ENCODE measurements at regions not wholly inside any gene's neighbourhood (a gene's known extent, or its start where the extent isn't known, plus 50 kb on each side); places are given as distances from the start of the nearest gene placed in this dataset.

DNA sequence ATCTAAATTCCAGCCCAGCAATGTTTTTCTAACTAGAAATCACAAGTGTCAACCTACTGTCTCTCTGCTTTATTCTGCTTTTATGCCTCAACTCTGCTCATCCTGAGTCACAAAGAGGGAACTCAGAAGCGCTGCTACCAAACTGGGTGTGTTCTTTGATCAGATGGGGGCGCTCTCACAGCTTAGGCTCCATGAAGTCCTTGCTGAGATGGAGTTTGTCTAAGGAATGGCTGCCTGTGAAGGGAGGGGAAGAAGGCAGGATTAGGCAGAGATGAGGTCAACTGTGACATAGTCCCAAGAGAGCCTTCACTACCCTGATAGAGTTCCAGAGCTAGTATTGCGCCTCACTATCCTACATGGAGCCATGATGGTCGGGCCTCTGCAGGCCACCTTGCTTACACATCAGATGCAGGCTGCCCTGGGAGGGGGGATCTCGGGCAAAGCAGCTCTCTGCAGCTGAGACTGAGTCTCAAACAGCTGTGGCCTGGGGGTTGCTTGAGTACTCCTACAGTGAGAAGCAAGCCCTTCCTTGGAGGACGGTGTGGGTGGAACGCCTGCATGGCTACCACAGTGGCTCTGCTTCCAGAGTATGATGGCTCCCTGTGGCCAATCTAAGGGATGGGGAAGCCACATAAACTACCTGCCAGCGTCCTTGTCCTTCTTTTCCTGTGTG, 219.9 kb downstream of the CCNG2 start:
- no peaks in the 10 kb centered on the region for H3K9me3 ChIP-seq
- intact Hi-C loops (cut with DNase I) = no loop called here
- H3K36me3 ChIP-seq (replicated peaks in 1 of 2; ENCODE audit: insufficient read depth in 1 of 2, low read depth in 2 of 2) = no peaks in the 10 kb centered on the region
- WGBS, 2 donors = 70 to 72% methylated on average over 6 to 8 of the region's 8 CpGs
- DNase-seq = no peak
- no peak for ATAC-seq
- H3K4me3 ChIP-seq = no peak overlapping the region
- no peak for TF ChIP-seq POLR2A (IDR thresholded peaks at IDR 0.05)
- no peaks in the 10 kb centered on the region for H3K27me3 ChIP-seq
- no peaks in the 10 kb centered on the region for H3K4me1 ChIP-seq
- no peak overlapping the region for H3K27ac ChIP-seq

DNA sequence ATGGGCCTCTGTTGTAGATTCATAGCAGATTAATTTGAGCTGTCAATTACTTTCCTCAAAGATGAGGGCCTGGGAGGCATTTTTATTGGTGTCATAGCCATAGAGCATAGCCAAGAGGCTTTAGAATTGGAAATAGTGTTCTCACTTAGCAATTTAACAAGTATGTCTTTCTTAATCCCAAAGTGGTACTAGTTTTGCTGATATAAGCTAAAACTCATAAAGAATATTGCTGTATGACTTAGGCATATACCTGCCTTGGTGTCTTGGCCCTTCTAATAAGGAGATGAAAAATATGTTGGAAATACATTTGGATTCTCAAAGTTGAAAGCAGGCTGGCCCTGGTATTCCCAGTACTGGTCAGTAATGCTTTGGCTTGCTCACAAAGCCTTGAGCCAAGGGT, 221.5 kb upstream of the CXCL13 start:
- no peaks in the 10 kb centered on the region for H3K27me3 ChIP-seq
- DNase-seq (no peak), ATAC-seq (no peak)
- H3K4me3 ChIP-seq = no peak overlapping the region
- no peak overlapping the region for H3K27ac ChIP-seq
- no peaks in the 10 kb centered on the region for H3K9me3 ChIP-seq
- TF ChIP-seq POLR2A (IDR thresholded peaks at IDR 0.05) = no peak
- TF ChIP-seq, protein P1, sequence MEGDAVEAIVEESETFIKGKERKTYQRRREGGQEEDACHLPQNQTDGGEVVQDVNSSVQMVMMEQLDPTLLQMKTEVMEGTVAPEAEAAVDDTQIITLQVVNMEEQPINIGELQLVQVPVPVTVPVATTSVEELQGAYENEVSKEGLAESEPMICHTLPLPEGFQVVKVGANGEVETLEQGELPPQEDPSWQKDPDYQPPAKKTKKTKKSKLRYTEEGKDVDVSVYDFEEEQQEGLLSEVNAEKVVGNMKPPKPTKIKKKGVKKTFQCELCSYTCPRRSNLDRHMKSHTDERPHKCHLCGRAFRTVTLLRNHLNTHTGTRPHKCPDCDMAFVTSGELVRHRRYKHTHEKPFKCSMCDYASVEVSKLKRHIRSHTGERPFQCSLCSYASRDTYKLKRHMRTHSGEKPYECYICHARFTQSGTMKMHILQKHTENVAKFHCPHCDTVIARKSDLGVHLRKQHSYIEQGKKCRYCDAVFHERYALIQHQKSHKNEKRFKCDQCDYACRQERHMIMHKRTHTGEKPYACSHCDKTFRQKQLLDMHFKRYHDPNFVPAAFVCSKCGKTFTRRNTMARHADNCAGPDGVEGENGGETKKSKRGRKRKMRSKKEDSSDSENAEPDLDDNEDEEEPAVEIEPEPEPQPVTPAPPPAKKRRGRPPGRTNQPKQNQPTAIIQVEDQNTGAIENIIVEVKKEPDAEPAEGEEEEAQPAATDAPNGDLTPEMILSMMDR (IDR thresholded peaks at IDR 0.05) = no peak
- no peaks in the 10 kb centered on the region for H3K4me1 ChIP-seq
- no peaks in the 10 kb centered on the region for H3K36me3 ChIP-seq (replicated peaks in 1 of 2; ENCODE audit: insufficient read depth in 1 of 2, low read depth in 2 of 2)
- intact Hi-C loops (cut with DNase I) = loop anchor here (10.0 kb wide), 2 partner anchors 221 to 311 kb away; partner anchors contain the start of gene CXCL13

DNA sequence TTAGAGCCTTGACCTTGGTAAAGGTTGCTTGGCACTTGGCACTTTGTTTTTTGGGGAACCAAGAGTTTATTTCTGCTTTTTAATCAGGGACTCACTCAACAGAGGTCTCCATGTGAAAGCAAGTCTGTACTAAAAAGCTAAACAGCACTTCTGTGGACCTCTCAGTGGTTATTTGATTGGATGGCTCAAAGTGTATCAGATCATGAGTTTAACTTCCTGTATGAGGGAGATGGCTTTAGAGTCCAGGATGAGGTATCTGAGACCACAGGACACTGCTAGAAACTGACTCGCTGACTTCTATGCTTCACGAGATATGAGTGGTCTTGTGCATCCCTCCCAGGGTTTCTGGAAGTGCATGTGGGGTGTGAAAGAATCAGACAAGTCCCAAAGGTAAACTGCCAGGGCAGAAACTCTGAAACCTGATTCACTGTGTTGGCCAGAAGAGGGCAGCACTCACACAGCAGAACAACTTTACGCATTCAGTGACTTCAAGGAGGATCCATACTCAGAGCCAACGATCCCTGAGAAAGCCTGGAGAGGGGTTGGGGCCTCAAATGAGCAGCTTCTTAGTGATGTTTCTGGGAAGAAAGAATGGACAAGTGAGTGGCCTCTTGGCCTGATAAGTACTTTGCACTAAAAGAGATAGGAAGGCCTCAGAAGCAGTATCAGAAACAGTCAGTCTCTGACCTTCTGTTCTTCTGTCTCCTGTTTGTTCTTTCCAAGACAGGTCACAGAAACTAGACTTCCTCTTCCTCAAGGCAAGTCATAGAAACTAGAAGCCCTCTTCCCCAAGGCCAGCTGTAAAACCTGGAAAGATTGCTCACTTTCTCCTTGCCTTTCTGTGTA, 220.3 kb upstream of the CXCL13 start:
- DNase-seq (peak; percentile 75 to 79 (median 76)), ATAC-seq (peak; percentile 92)
- Histone ChIP-seq H3K4me1 (no peaks in the 10 kb centered on the region), H3K4me3 (no peak overlapping the region), H3K36me3 (replicated peaks in 1 of 2; ENCODE audit: insufficient read depth in 1 of 2, low read depth in 2 of 2) (no peaks in the 10 kb centered on the region), H3K27ac (no peak overlapping the region), H3K27me3 (no peaks in the 10 kb centered on the region), H3K9me3 (no peaks in the 10 kb centered on the region)
- intact Hi-C loops (cut with DNase I) = loop anchor here (10.0 kb wide), 2 partner anchors 219 to 309 kb away; partner anchors contain the start of gene CXCL13
- 3% methylated on average over 4 of the region's 4 CpGs for WGBS, 2 donors
- TF ChIP-seq, protein P1 (IDR thresholded peaks at IDR 0.05) = peak; percentile 64 to 88 (median 83)
- TF ChIP-seq POLR2A (IDR thresholded peaks at IDR 0.05) = no peak

DNA sequence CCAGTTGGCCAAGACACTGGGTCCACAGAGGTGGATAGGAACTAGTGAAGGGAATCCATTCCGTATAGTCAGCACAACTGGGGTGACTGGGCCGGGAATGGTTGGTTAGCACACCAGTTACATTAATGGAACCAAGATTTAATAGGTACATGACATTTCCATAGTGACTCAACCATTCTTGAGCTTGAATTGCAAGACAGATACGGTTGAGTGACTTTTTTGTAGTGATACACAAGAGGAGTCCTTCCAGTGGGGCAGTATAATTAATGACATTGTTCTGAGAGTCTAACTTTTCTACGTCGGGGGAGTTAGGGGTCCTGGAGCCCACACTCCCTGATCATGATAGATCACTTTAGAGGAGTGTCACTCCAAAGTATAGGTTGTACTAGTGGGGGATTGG, 211.6 kb upstream of the CXCL13 start:
- Histone ChIP-seq H3K4me1 (no peaks in the 10 kb centered on the region), H3K9me3 (no peaks in the 10 kb centered on the region), H3K27me3 (no peaks in the 10 kb centered on the region), H3K36me3 (replicated peaks in 1 of 2; ENCODE audit: insufficient read depth in 1 of 2, low read depth in 2 of 2) (no peaks in the 10 kb centered on the region), H3K27ac (no peak overlapping the region), H3K4me3 (no peak overlapping the region)
- DNase-seq = no peak
- no peak for TF ChIP-seq POLR2A (IDR thresholded peaks at IDR 0.05)
- TF ChIP-seq, protein P1 (IDR thresholded peaks at IDR 0.05) = no peak
- WGBS, 2 donors = 68 to 79% methylated on average over 5 of the region's 5 CpGs
- intact Hi-C loops (cut with DNase I) = no loop called here
- no peak for ATAC-seq

DNA sequence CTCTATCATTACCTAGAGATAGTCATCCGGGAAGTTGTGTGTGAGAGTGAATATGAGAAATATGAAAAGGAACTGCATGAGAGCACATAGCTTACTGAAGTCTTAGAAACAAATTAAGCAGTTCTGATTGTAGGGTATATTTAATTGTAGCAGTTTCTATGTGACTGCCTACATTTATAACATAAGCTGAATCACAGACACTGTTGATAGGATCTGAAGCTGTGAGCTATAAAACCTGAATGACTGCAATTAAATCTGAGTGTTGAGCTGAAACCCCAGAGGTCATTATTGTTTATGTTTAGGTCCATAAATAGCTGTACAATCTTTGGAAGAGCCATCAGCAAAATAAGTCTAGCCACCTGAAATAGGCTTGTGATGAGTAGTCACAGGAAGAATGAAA, 210.1 kb upstream of the CXCL13 start:
- DNase-seq (no peak), ATAC-seq (no peak)
- Histone ChIP-seq H3K27me3 (no peaks in the 10 kb centered on the region), H3K4me1 (no peaks in the 10 kb centered on the region), H3K27ac (no peak overlapping the region), H3K4me3 (no peak overlapping the region), H3K9me3 (no peaks in the 10 kb centered on the region), H3K36me3 (replicated peaks in 1 of 2; ENCODE audit: insufficient read depth in 1 of 2, low read depth in 2 of 2) (no peaks in the 10 kb centered on the region)
- intact Hi-C loops (cut with DNase I) = no loop called here
- 54 to 57% methylated on average over 1 of the region's 1 CpG for WGBS, 2 donors
- TF ChIP-seq, protein P1 (IDR thresholded peaks at IDR 0.05) = no peak
- no peak for TF ChIP-seq POLR2A (IDR thresholded peaks at IDR 0.05)
